Loucy (cell line): ENCODE measurements at regions not wholly inside any gene's neighbourhood (a gene's known extent, or its start where the extent isn't known, plus 50 kb on each side); places are given as distances from the start of the nearest gene placed in this dataset.

Experiments used
- H2AFZ ChIP-seq: fragments of 200-600 bp; sonication (generic); 2 replicates; pipeline ENCODE4 v1.6.0; 2016; ENCODE audit warnings: antibody characterized with exemption, mild to moderate bottlenecking, low read length, moderate library complexity
- H3F3A ChIP-seq: fragments of 200-600 bp; 2 replicates; pipeline ENCODE4 v1.6.0; 2016; ENCODE audit warnings: antibody characterized with exemption, low read depth, mild to moderate bottlenecking
- H3K27me3 ChIP-seq: fragments of 200-600 bp; sonication (generic); 2 replicates; pipeline ENCODE4 v1.6.1; 2014; ENCODE audit warnings: low read length, mild to moderate bottlenecking; ENCODE audit not compliant: insufficient read depth, poor library complexity, severe bottlenecking
- H3K36me3 ChIP-seq: fragments of 200-600 bp; sonication (generic); 2 replicates; pipeline ENCODE4 v1.6.1; 2016; ENCODE audit warnings: low read length; ENCODE audit not compliant: insufficient read depth
- H3K4me1 ChIP-seq: fragments of 200-600 bp; sonication (generic); 2 replicates; pipeline ENCODE4 v1.5.1; 2014; ENCODE audit warnings: low read length, mild to moderate bottlenecking; ENCODE audit not compliant: insufficient read depth, poor library complexity, severe bottlenecking
- H3K4me2 ChIP-seq: fragments of 200-600 bp; sonication (generic); 2 replicates; pipeline ENCODE4 v1.6.0; 2014; ENCODE audit warnings: antibody characterized with exemption, low read length, low read depth, mild to moderate bottlenecking; ENCODE audit not compliant: poor library complexity, severe bottlenecking
- H3K4me3 ChIP-seq: fragments of 200-600 bp; sonication (generic); 2 replicates; pipeline ENCODE4 v1.5.1; 2014; ENCODE audit warnings: low read length, mild to moderate bottlenecking, mixed read lengths; ENCODE audit not compliant: poor library complexity, severe bottlenecking
- H3K79me2 ChIP-seq: fragments of 200-600 bp; sonication (generic); 2 replicates; pipeline ENCODE4 v1.6.1; 2014; ENCODE audit warnings: low read length; ENCODE audit not compliant: insufficient read depth
- H3K9ac ChIP-seq: fragments of 200-600 bp; sonication (generic); 2 replicates; pipeline ENCODE4 v1.6.0; 2014; ENCODE audit warnings: mild to moderate bottlenecking, low read depth, low read length, moderate library complexity; ENCODE audit not compliant: poor library complexity, severe bottlenecking
- H3K9me2 ChIP-seq: fragments of 200-600 bp; sonication (generic); replicated peaks from 2 replicates; pipeline ENCODE4 v1.6.1; 2016; ENCODE audit warnings: low read depth, low read length, mixed read lengths
- H3K9me3 ChIP-seq: fragments of 200-600 bp; sonication (generic); 2 replicates; pipeline ENCODE4 v1.6.1; 2014; ENCODE audit warnings: mild to moderate bottlenecking, antibody characterized with exemption, low read length, low read depth; ENCODE audit not compliant: insufficient read depth
- H4K20me1 ChIP-seq: fragments of 200-600 bp; sonication (generic); 2 replicates; pipeline ENCODE4 v1.6.0; 2014; ENCODE audit warnings: antibody characterized with exemption, low read length, mild to moderate bottlenecking; ENCODE audit not compliant: insufficient read depth, poor library complexity, severe bottlenecking
- CTCF ChIP-seq: fragments of 200-600 bp; sonication (generic); conservative IDR thresholded peaks from 2 replicates; pipeline ENCODE4 v1.5.1; 2014; ENCODE audit warnings: mild to moderate bottlenecking, antibody characterized with exemption, low read length
- EZH2phosphoT487 ChIP-seq: fragments of 200-600 bp; IDR thresholded peaks from 2 replicates; pipeline ENCODE4 v1.6.1; 2018; ENCODE audit warnings: antibody characterized with exemption, mild to moderate bottlenecking, moderate library complexity, borderline replicate concordance

- peaks cover 7% of the 10 kb centered on the region for H3K4me1 ChIP-seq
- no peaks in the 10 kb centered on the region for H3F3A ChIP-seq
- no peaks in the 10 kb centered on the region for H4K20me1 ChIP-seq
- H3K36me3 ChIP-seq = no peaks in the 10 kb centered on the region
- no peak overlapping the region for H2AFZ ChIP-seq
- no peaks in the 10 kb centered on the region for H3K9me2 ChIP-seq
- H3K4me3 ChIP-seq = no peak overlapping the region
- no peaks in the 10 kb centered on the region for H3K9me3 ChIP-seq
- no peaks in the 10 kb centered on the region for H3K27me3 ChIP-seq
- TF ChIP-seq EZH2phosphoT487 (no peak), CTCF (no peak)
- no peaks in the 10 kb centered on the region for H3K79me2 ChIP-seq
- H3K9ac ChIP-seq = no peak overlapping the region
- no peak overlapping the region for H3K4me2 ChIP-seq
These were observed 581.4 kb upstream of the DPPA4 start for GRCh38 chr3:109918740-109919139.

DNA sequence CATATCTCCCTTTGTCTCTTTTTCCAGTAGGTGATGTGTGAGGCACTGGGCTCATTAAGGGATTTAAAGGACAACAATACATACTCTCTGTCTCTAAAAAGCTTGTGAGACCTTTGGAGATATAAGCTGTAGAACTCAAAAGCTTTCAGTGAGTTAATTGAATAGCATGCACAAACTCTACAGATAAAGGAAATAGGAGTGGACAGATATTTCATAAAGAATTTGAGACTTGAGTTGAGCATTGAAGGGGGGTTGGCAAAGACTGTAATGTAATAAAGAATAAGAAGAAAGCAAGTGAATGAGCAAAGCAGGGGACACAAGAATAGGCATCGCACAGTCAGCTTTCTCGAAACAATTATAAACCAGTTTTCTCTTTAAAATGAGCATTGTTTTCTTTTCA, 583.4 kb upstream of the DPPA4 start:
- Histone ChIP-seq H3F3A (no peaks in the 10 kb centered on the region), H3K4me2 (no peak overlapping the region), H3K36me3 (no peaks in the 10 kb centered on the region), H4K20me1 (no peaks in the 10 kb centered on the region), H3K4me1 (peaks cover 7% of the 10 kb centered on the region), H3K9me2 (no peaks in the 10 kb centered on the region), H2AFZ (no peak overlapping the region), H3K9me3 (no peaks in the 10 kb centered on the region), H3K9ac (no peak overlapping the region), H3K4me3 (no peak overlapping the region), H3K27me3 (no peaks in the 10 kb centered on the region), H3K79me2 (no peaks in the 10 kb centered on the region)
- no peak for TF ChIP-seq CTCF
- no peak for TF ChIP-seq EZH2phosphoT487

GRCh38 chr3:109921509-109921908, 584.2 kb upstream of the DPPA4 start:
- Histone ChIP-seq H3K79me2 (no peaks in the 10 kb centered on the region), H3K36me3 (no peaks in the 10 kb centered on the region), H3K4me3 (no peak overlapping the region), H3K9ac (no peak overlapping the region), H4K20me1 (no peaks in the 10 kb centered on the region), H3K4me2 (no peak overlapping the region), H2AFZ (no peak overlapping the region), H3K27me3 (no peaks in the 10 kb centered on the region), H3K9me3 (no peaks in the 10 kb centered on the region), H3F3A (no peaks in the 10 kb centered on the region), H3K4me1 (peaks cover 7% of the 10 kb centered on the region), H3K9me2 (no peaks in the 10 kb centered on the region)
- TF ChIP-seq CTCF (no peak), EZH2phosphoT487 (no peak)
